ENCODE measurements at regions not wholly inside any gene's neighbourhood (a gene's known extent, or its start where the extent isn't known, plus 50 kb on each side); places are given as distances from the start of the nearest gene placed in this dataset.
"Not testable (repeated sequence)": the region's sequence is repeated elsewhere in the genome, so short reads cannot be mapped to it uniquely, and the experiment has no call there.

GRCh38 chr13:108074429-108074828, 140.9 kb downstream of the LIG4 start:
- not testable (repeated sequence) for DNase-seq

- DNase-seq: no peak
These were observed 144.4 kb downstream of the LIG4 start for GRCh38 chr13:108070925-108071324.

GRCh38 chr13:108070491-108070890, 144.8 kb downstream of the LIG4 start:
- no peak for DNase-seq

- no peak for DNase-seq
These were observed 145.7 kb downstream of the LIG4 start for GRCh38 chr13:108069521-108070210.

- not testable (repeated sequence) for DNase-seq
These were observed 151.0 kb downstream of the LIG4 start for GRCh38 chr13:108064372-108064771.

GRCh38 chr13:108060111-108060510, 155.2 kb downstream of the LIG4 start:
- DNase-seq: no peak

GRCh38 chr13:108056278-108056677, 159.1 kb downstream of the LIG4 start:
- DNase-seq: no peak

- DNase-seq: no peak
These were observed 166.1 kb downstream of the LIG4 start for GRCh38 chr13:108049211-108049610.

GRCh38 chr13:108044954-108045353, 170.4 kb downstream of the LIG4 start:
- no peak for DNase-seq

GRCh38 chr13:108042866-108043265, 172.5 kb downstream of the LIG4 start:
- not testable (repeated sequence) for DNase-seq

- DNase-seq: no peak
These were observed 178.0 kb downstream of the LIG4 start for GRCh38 chr13:108037348-108037747.

- no peak for DNase-seq
These were observed 178.9 kb downstream of the LIG4 start for GRCh38 chr13:108036411-108036932.

GRCh38 chr13:108034909-108035410, 180.4 kb downstream of the LIG4 start:
- no peak for DNase-seq

GRCh38 chr13:108033800-108034707, 181.3 kb downstream of the LIG4 start:
- DNase-seq: no peak

GRCh38 chr13:108031865-108032264, 183.5 kb downstream of the LIG4 start:
- no peak for DNase-seq

- DNase-seq: no peak
These were observed 184.6 kb downstream of the LIG4 start for GRCh38 chr13:108030769-108031168.

GRCh38 chr13:108026680-108027410, 188.5 kb downstream of the LIG4 start:
- no peak for DNase-seq

GRCh38 chr13:108020027-108020426, 195.3 kb downstream of the LIG4 start:
- no peak for DNase-seq

- no peak for DNase-seq
These were observed 196.9 kb downstream of the LIG4 start for GRCh38 chr13:108018371-108018870.

GRCh38 chr13:108006619-108007018, 208.7 kb downstream of the LIG4 start:
- DNase-seq: no peak

- DNase-seq: no peak
These were observed 210.1 kb downstream of the LIG4 start for GRCh38 chr13:108005231-108005630.

- DNase-seq: no peak
These were observed 211.7 kb downstream of the LIG4 start for GRCh38 chr13:108003626-108004025.

GRCh38 chr13:108000998-108001397, 214.3 kb downstream of the LIG4 start:
- no peak for DNase-seq

Measured in activated CD4-positive, alpha-beta T cell treated with anti-CD3 and anti-CD28 coated beads for 1 hour (primary cell).